SU-DHL-6 (cell line): ENCODE measurements at regions not wholly inside any gene's neighbourhood (a gene's known extent, or its start where the extent isn't known, plus 50 kb on each side); places are given as distances from the start of the nearest gene placed in this dataset.

Source experiments
- EZH2phosphoT487 ChIP-seq: fragments of 200-600 bp; sonication (generic), shearing (Covaris generic); conservative IDR thresholded peaks from 2 replicates; pipeline ENCODE4 v1.6.1; 2018; ENCODE audit warnings: mild to moderate bottlenecking, antibody characterized with exemption, low read length, moderate library complexity, mixed read lengths
- TF ChIP-seq, protein P1 (sequence below): fragments of 200-600 bp; sonication (generic); IDR thresholded peaks from one replicate; pipeline ENCODE4 v1.5.1; 2017; ENCODE audit warnings: antibody characterized with exemption, mild to moderate bottlenecking, low read length, moderate library complexity; ENCODE audit not compliant: insufficient read depth, poor library complexity, severe bottlenecking

DNA sequence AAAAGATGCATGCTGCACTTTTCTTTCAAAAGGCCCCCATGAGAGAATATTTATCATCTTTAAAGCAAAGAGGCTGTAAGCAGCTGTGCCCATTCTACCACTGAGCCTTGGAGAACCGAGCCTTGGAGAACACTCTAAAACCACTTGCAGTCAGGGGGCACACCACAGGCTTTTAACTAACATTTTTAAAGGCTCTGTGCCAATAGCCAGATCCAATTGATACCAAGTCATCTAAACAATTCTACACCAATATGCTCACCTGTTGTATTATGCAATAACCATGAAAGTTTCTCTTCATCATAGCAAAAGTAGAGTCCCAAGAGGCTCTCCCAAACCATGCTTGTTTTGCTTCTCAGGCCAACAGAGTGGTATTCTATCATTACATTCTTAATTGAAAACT lies 1090.5 kb upstream of the SEMA6A start:
- TF ChIP-seq, protein P1, sequence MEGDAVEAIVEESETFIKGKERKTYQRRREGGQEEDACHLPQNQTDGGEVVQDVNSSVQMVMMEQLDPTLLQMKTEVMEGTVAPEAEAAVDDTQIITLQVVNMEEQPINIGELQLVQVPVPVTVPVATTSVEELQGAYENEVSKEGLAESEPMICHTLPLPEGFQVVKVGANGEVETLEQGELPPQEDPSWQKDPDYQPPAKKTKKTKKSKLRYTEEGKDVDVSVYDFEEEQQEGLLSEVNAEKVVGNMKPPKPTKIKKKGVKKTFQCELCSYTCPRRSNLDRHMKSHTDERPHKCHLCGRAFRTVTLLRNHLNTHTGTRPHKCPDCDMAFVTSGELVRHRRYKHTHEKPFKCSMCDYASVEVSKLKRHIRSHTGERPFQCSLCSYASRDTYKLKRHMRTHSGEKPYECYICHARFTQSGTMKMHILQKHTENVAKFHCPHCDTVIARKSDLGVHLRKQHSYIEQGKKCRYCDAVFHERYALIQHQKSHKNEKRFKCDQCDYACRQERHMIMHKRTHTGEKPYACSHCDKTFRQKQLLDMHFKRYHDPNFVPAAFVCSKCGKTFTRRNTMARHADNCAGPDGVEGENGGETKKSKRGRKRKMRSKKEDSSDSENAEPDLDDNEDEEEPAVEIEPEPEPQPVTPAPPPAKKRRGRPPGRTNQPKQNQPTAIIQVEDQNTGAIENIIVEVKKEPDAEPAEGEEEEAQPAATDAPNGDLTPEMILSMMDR: no peak
- TF ChIP-seq EZH2phosphoT487: no peak
